Adrenal gland (tissue), 5 donors: ENCODE measurements at regions not wholly inside any gene's neighbourhood (a gene's known extent, or its start where the extent isn't known, plus 50 kb on each side); places are given as distances from the start of the nearest gene placed in this dataset.

Experiments used
- POLR2A ChIP-seq, 2 donors: fragments of 450-650 bp; IDR thresholded peaks; one replicate each; pipeline ENCODE4 v1.6.1; 2017; ENCODE audit warnings: antibody characterized with exemption in 2 of 2, mild to moderate bottlenecking in 2 of 2, moderate library complexity in 1 of 2
- TF ChIP-seq, protein P1 (sequence below), 6 experiments: fragments of 450-650 bp in 4 of 6; fragments of 200-600 bp in 2 of 6; sonication (generic) in 1 of 6; IDR thresholded peaks; 1 replicate in 5 of 6; 2 replicates in 1 of 6; pipeline versions ENCODE4 v1.5.1 to v1.8.0; 2016 to 2021; ENCODE audit warnings: antibody characterized with exemption in 6 of 6, mild to moderate bottlenecking in 2 of 6, moderate library complexity in 1 of 6
- donor health status: DM: no; HTN: no; CAD: no.

- TF ChIP-seq, protein P1, sequence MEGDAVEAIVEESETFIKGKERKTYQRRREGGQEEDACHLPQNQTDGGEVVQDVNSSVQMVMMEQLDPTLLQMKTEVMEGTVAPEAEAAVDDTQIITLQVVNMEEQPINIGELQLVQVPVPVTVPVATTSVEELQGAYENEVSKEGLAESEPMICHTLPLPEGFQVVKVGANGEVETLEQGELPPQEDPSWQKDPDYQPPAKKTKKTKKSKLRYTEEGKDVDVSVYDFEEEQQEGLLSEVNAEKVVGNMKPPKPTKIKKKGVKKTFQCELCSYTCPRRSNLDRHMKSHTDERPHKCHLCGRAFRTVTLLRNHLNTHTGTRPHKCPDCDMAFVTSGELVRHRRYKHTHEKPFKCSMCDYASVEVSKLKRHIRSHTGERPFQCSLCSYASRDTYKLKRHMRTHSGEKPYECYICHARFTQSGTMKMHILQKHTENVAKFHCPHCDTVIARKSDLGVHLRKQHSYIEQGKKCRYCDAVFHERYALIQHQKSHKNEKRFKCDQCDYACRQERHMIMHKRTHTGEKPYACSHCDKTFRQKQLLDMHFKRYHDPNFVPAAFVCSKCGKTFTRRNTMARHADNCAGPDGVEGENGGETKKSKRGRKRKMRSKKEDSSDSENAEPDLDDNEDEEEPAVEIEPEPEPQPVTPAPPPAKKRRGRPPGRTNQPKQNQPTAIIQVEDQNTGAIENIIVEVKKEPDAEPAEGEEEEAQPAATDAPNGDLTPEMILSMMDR (IDR thresholded peaks at IDR 0.05): no peak
- no peak for TF ChIP-seq POLR2A (IDR thresholded peaks at IDR 0.05)
Measured at GRCh38 chr17:5714993-5715392, 130.7 kb upstream of the NLRP1 start.
